Caco-2 (cell line): ENCODE measurements at regions not wholly inside any gene's neighbourhood (a gene's known extent, or its start where the extent isn't known, plus 50 kb on each side); places are given as distances from the start of the nearest gene placed in this dataset.

Experiments used
- BruUV-seq: library from RNA; stranded (reverse); fragments of 400-500 nt; replicated peaks from 2 replicates; lab custom pipeline; 2021; lab: Mats Ljungman, UMichigan
- CTCF ChIA-PET: fragments of 300-600 bp; sonication (Branson Sonifier 250); formaldehyde crosslinking; loops from one replicate; lab custom pipeline; 2022; ENCODE audit warnings: antibody characterized with exemption; lab: Charles Lee
- POLR2A ChIA-PET: fragments of 300-600 bp; sonication (Branson Sonifier 250); formaldehyde crosslinking; loops from one replicate; lab custom pipeline; 2022; ENCODE audit warnings: antibody characterized with exemption; lab: Charles Lee
- DNase-seq, 2 experiments: peaks; one replicate each; pipeline versions ENCODE4 v3.0.0 to v3.0.0-alpha.2; 2020 to 2022
- H3K27me3 ChIP-seq: replicated peaks from 2 replicates; pipeline ENCODE4 v1.6.0; 2011; ENCODE audit warnings: low read length; ENCODE audit not compliant: control insufficient read depth, insufficient read depth
- H3K36me3 ChIP-seq: 2 replicates; pipeline ENCODE4 v1.5.1; 2011; ENCODE audit warnings: low read length; ENCODE audit not compliant: control insufficient read depth, insufficient read depth
- H3K4me1 ChIP-seq: fragments of 250-450 bp; sonication (Bioruptor Pico); 2 replicates; pipeline ENCODE4 v1.5.1; 2020; ENCODE audit warnings: mild to moderate bottlenecking
- H3K4me3 ChIP-seq: 2 replicates; pipeline ENCODE4 v1.5.1; 2011; ENCODE audit warnings: low read depth, mild to moderate bottlenecking, control low read depth, low read length
- H3K9me3 ChIP-seq: fragments of 250-450 bp; sonication (Bioruptor Pico); 2 replicates; pipeline ENCODE4 v1.5.1; 2020; ENCODE audit warnings: mild to moderate bottlenecking, moderate library complexity
- H3K27ac Mint-ChIP-seq: one replicate; pipeline ENCODE4 v1.8.0; 2022; ENCODE audit warnings: mixed read lengths; ENCODE audit not compliant: unreplicated experiment
- H3K27me3 Mint-ChIP-seq: one replicate; pipeline ENCODE4 v1.8.0; 2022; ENCODE audit warnings: mixed read lengths; ENCODE audit not compliant: insufficient read depth, unreplicated experiment
- H3K36me3 Mint-ChIP-seq: one replicate; pipeline ENCODE4 v1.8.0; 2022; ENCODE audit warnings: mild to moderate bottlenecking, mixed read lengths; ENCODE audit not compliant: insufficient read depth, unreplicated experiment
- H3K4me1 Mint-ChIP-seq: one replicate; pipeline ENCODE4 v1.8.0; 2022; ENCODE audit warnings: low read depth, mixed read lengths; ENCODE audit not compliant: unreplicated experiment
- H3K4me3 Mint-ChIP-seq: one replicate; pipeline ENCODE4 v1.8.0; 2022; ENCODE audit warnings: mild to moderate bottlenecking, moderate library complexity, mixed read lengths; ENCODE audit not compliant: unreplicated experiment
- H3K9me3 Mint-ChIP-seq: one replicate; pipeline ENCODE4 v1.8.0; 2022; ENCODE audit warnings: mixed read lengths; ENCODE audit not compliant: unreplicated experiment
- CTCF ChIP-seq, 2 experiments: fragments of 200-600 bp in 1 of 2; IDR thresholded peaks; 1 replicate in 1 of 2; 2 replicates in 1 of 2; pipeline versions ENCODE4 v1.5.1 to v1.8.0; 2011 to 2022; ENCODE audit warnings: antibody characterized with exemption in 1 of 2, control low read depth in 1 of 2, inconsistent platforms in 1 of 2, low read depth in 1 of 2, low read length in 1 of 2, mild to moderate bottlenecking in 1 of 2, moderate library complexity in 1 of 2; ENCODE audit not compliant: insufficient read depth in 1 of 2, severe bottlenecking in 1 of 2, unreplicated experiment in 1 of 2
- intact Hi-C: fragments of 100-400 bp; cut with micrococcal nuclease; formaldehyde crosslinking; loops from one replicate; pipeline ENCODE4 v1.10.0; 2022; ENCODE audit not compliant: unreplicated experiment

GRCh38 chr4:14812101-14812500 is 190.2 kb upstream of the CPEB2 start:
- no peak for TF ChIP-seq CTCF (IDR thresholded peaks at IDR 0.05; ENCODE audit: insufficient read depth in 1 of 2, low read depth in 1 of 2, low read length in 1 of 2, severe bottlenecking in 1 of 2, unreplicated experiment in 1 of 2)
- ChIA-PET POLR2A (no interaction called here), CTCF (interaction anchor here (0.7 kb wide), 1 partner anchor 9 kb away, joined by 3 read pairs; no protein-coding TSS in a partner anchor)
- no peaks in the 10 kb centered on the region for H3K9me3 Mint-ChIP-seq
- H3K27ac Mint-ChIP-seq: no peak overlapping the region
- H3K4me1 Mint-ChIP-seq: no peaks in the 10 kb centered on the region
- H3K36me3 Mint-ChIP-seq: no peaks in the 10 kb centered on the region
- Histone ChIP-seq H3K9me3 (no peaks in the 10 kb centered on the region), H3K4me1 (no peaks in the 10 kb centered on the region), H3K27me3 (no peaks in the 10 kb centered on the region), H3K4me3 (no peak overlapping the region), H3K36me3 (no peaks in the 10 kb centered on the region)
- intact Hi-C loops: no loop called here
- no peak overlapping the region for H3K4me3 Mint-ChIP-seq
- no TSS peak for BruUV-seq
- DNase-seq: no peak
- no peaks in the 10 kb centered on the region for H3K27me3 Mint-ChIP-seq

- ChIA-PET POLR2A (no interaction called here), CTCF (no interaction called here)
- no peaks in the 10 kb centered on the region for H3K36me3 ChIP-seq
- intact Hi-C loops: no loop called here
- Mint-ChIP-seq H3K4me3 (no peak overlapping the region), H3K36me3 (no peaks in the 10 kb centered on the region), H3K4me1 (no peaks in the 10 kb centered on the region), H3K27ac (no peak overlapping the region), H3K9me3 (no peaks in the 10 kb centered on the region), H3K27me3 (no peaks in the 10 kb centered on the region)
- no peak for DNase-seq
- no peaks in the 10 kb centered on the region for H3K27me3 ChIP-seq
- no peaks in the 10 kb centered on the region for H3K4me1 ChIP-seq
- H3K4me3 ChIP-seq: no peak overlapping the region
- BruUV-seq: no TSS peak
- TF ChIP-seq CTCF (IDR thresholded peaks at IDR 0.05; ENCODE audit: insufficient read depth in 1 of 2, low read depth in 1 of 2, low read length in 1 of 2, severe bottlenecking in 1 of 2, unreplicated experiment in 1 of 2): no peak
- H3K9me3 ChIP-seq: no peaks in the 10 kb centered on the region
Observed at GRCh38 chr4:14816623-14817261, 185.5 kb upstream of the CPEB2 start.

DNA sequence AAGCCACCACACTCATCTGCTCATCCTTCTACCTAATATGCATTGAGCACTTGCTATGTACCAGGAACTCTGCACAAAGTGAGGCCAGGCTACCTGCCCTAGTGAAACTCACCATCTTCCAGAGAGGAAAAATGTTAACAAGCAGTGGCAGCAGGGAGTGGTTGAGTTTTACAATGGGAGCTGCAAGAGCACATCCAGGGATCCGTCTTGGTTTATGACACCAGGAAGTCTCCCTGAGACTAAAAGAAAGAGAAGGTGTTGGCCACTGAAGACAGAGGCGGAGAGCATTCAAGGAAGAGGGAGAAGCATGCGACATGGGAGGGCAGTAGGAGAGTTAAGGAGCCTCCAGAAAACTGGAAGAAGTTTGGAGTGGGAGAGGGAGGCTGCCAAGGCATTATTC is 178.1 kb upstream of the CPEB2 start:
- Histone ChIP-seq H3K4me1 (no peaks in the 10 kb centered on the region), H3K4me3 (no peak overlapping the region), H3K9me3 (no peaks in the 10 kb centered on the region), H3K36me3 (no peaks in the 10 kb centered on the region), H3K27me3 (no peaks in the 10 kb centered on the region)
- H3K4me3 Mint-ChIP-seq: no peak overlapping the region
- CTCF ChIA-PET: no interaction called here
- no peaks in the 10 kb centered on the region for H3K27me3 Mint-ChIP-seq
- no peaks in the 10 kb centered on the region for H3K36me3 Mint-ChIP-seq
- TF ChIP-seq CTCF (IDR thresholded peaks at IDR 0.05; ENCODE audit: insufficient read depth in 1 of 2, low read depth in 1 of 2, low read length in 1 of 2, severe bottlenecking in 1 of 2, unreplicated experiment in 1 of 2): no peak
- intact Hi-C loops: no loop called here
- H3K27ac Mint-ChIP-seq: no peak overlapping the region
- H3K4me1 Mint-ChIP-seq: no peaks in the 10 kb centered on the region
- BruUV-seq: no TSS peak
- no peak for DNase-seq
- no peaks in the 10 kb centered on the region for H3K9me3 Mint-ChIP-seq
- POLR2A ChIA-PET: no interaction called here
